ENCODE measurements at regions not wholly inside any gene's neighbourhood (a gene's known extent, or its start where the extent isn't known, plus 50 kb on each side); places are given as distances from the start of the nearest gene placed in this dataset.
A peak's percentile ranks its signal among the peaks of the same experiment; 100 is the strongest.

DNA sequence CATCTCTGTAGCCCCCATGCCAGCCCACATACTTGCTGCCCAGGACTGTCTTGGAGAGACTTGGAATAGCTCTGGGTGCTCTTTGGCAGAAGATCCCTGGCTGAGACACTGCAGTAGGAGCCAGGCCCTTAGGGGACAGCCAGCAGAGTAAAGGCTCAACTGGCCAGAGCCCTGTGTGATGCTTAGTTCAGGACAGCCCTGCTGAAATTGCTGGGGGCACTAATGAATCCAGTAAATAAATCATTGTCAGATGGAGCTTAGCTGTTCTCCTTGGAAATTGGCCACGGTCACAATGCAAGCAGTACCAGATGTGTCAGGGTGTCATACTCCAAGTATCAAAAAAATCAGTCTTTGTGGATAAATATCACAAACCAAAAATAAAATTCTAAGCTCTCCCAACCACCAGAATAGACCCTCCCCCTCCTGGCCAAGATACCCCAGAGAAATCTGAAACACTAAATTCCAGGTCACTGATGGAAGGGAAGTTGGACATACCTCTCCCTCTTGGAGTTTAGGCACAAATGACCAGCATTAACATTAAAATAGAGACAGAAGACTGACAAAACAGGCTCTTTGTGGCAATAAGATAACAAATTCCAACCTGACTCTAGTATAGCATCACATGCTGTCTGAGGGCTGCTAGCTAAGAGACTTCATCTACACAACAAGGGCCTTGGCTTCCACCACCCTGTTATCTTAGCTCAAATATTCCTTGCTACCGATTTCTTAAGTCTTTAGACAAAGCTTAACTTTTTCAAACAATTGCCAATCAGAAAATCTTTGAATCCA lies 83.2 kb upstream of the DNAH14 start:
- no peak for DNase-seq (ENCODE audit: low spot score)

DNA sequence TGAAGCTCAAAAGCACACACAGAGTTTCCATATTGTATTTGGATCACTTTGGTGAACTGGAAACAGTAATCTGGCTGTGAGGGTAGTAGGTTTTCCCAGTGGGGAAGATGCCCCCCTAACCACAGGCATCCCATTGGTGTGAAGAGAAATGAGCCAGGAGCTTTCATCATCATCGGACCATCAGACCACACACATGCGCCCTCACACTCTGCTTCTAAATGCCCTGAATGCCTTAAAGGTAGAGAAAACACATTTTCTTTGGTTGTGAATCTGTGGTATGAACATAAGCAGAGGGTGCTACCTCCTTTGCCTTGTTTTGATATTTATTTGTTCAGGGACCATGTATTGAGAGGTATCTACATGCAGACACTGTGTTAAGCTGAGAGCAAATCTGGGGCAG lies 79.0 kb upstream of the DNAH14 start:
- DNase-seq (ENCODE audit: low spot score), result no peak

DNA sequence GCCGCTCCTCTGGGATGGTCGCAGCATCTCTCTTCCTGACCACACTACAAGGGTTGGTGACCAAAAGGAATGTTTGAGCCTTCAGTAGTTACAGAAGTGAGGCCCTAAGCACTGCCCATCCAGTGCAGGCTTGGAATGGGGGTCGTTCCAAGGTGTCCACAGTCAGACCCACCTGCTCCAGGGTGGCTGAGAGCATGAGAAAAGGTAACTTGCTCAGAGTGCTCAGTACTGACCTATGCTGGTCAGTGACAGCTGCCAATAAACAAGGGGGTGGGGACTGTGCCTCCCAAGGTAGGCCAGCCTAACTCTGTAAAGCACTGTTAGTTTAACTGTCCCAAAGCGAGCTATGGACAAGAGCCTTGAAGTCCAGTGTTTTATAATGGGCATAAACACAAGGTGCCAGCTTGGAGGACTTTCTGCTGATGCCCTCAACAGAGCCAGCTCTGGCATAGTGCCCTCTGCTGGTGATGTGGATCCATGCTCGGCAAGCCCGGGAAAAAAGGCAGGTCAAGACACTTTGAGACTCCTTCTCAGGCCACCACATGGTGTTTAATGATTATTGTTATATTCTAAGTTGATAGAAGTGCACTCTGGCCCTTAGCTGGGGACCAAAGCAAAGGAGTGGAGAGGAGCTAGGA lies 78.1 kb upstream of the DNAH14 start:
- DNase-seq (ENCODE audit: low spot score), result peak; percentile 10

DNA sequence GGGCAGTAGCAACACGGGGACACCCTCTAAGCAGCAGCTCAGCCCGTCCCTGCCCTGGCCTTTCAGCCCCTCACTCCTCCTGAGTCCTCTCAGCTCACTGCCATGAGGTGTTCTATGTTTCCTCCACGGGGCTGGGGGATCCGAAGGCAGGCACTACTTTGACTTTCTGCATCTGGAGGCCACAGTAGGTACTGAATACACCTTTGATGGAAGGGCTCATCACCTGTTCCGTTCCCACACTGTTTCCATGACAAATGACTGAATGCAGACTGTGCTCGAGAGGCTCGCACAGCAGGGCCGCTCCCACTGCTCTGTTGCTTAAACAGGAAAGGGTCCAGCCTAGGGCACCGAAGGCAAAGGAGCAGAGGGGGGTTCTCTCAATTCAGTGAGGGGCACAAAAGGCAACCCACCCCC lies 77.6 kb upstream of the DNAH14 start:
- DNase-seq (ENCODE audit: low spot score), result no peak

DNA sequence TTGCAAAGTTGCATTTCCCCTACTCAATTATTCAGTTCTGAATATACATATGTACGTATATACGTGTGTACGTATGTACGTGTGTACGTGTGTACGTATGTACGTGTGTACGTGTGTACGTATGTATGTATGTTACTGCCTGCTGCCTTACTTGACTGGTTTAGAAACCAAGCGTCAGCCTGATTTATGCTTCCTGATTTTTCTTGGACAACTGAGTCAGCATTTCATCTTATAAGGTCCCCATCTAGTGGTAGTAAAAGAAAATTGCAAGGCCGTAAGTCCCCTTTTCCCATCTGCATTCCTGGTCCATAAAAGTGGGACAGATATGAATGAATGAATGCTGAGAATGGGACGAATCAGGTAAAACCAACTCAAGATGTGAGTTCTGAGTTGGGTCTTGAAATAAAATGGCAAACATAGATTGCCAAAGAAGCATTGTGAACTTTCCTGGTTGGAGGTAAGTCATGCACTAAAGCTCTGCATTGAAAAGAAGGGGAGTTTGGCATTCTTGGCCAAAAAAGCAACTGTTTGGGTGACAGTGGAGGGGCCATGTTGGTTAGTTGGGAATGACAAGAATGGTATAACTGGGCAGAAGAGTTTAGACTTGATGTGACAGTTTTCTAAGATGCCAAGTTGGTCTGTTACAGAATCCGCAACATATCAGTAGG lies 76.4 kb upstream of the DNAH14 start:
- DNase-seq (ENCODE audit: low spot score), result peak; percentile 32

DNA sequence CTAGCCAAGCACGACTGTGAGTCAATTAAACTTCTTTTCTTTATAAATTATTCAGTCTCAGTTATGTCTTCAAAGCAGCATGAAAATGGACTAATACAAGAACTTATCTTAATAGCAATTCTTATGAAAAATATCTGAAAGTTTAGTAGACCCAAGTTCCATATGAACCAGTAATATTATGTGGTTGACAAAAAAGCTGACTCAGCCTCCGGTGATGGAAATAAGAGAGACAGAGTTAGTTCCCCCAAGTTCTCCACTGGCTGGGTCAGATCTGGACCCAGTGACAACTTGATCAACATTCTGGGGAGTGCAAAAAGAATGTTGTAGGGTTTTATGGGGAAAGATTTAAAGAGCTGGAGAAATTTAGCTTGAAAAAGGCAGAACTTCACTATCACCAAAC lies 72.5 kb upstream of the DNAH14 start:
- no peak for DNase-seq (ENCODE audit: low spot score)

DNA sequence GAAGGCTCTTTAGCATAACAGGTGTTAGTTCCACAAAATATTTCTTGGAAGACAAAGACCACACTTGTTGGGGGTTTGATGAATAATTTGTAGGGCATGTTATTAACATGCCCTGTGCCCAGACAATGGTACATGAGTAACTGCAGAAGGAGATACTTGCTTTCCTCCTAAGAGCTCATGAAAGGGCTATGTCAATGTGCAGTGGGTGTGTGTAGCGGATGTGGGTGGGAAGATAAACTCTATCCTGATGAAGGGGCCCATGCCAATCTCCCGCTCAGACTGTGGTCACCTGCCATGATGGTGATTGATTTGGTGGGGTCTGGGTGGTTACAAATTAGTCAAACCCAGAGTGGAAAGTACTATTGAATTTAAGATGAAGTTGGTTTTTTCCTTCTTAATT lies 69.8 kb upstream of the DNAH14 start:
- no peak for DNase-seq (ENCODE audit: low spot score)

DNA sequence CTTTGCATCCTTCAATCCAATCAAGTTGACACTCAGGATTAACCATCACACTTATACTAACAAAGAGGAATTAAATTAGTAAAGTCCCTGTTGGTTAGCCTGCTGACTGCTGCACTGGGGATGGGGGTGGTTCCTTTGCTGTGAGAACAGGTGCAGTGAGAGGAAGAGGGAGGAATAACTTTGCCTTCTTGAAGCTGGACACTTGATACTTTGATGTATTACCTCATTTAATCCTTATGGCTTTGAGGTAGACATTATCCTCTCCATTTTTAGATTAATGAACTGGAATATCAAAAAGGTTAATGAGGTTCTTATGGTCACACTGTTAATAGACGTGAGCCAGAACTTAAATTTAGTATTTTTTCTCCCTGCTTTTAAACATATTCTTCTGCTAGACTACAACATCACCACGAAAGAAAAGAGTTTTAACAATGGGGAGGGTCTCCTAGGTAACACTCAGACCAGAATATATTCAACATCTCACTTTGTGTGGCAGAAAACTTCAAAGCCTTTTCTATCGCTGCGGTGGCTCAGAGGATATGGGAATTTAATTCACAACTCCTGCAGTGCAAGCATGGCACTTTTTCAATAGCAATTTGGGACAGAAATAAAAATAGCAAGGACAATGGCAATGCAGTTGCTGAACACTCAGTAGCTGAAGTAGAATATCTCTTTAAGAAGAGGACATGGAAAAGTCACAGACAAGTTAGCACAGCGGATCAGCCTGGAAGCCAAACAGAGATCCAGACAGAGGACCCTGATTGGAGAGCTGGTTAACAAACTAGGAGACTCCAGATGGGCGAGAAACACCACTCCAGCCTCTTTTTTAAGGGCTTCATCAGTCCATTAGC lies 68.8 kb upstream of the DNAH14 start:
- no peak for DNase-seq (ENCODE audit: low spot score)

DNA sequence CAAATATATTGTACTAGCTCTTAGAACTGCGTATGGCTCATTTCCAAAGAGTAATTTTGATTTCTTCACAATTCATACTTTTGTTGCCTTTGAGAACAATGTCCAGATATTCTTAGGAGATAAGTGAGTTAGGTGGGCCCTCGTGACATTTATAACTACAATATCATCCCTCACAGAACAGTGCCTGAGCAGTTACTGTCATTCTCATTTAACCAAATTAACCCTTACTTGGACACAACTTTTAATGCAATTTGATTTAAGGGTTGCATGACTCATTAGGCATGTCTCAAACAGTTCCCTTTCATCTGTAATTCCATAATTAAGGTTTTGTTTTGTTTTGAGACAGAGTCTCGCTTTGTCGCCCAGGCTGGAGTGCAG lies 68.1 kb upstream of the DNAH14 start:
- no peak for DNase-seq (ENCODE audit: low spot score)

DNA sequence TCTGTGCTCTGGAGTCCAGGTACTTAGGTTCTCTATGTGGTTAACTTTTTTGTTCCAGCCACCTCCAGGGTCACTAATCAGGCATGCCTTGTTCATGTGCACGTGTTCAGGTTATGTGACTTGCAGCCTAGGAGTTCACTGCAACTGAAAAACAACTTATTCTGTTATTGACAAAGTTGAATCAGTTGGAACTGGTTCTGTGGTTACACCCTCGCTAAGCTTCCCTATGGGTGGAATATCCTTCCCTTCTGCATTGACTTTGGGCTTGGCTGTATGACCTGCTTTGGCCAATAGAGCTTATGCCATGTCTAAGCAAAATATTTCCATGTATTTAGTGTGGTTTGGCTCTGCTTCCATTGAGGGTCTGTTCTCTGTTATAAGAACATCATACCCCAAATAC lies 66.0 kb upstream of the DNAH14 start:
- DNase-seq (ENCODE audit: low spot score), result no peak

DNA sequence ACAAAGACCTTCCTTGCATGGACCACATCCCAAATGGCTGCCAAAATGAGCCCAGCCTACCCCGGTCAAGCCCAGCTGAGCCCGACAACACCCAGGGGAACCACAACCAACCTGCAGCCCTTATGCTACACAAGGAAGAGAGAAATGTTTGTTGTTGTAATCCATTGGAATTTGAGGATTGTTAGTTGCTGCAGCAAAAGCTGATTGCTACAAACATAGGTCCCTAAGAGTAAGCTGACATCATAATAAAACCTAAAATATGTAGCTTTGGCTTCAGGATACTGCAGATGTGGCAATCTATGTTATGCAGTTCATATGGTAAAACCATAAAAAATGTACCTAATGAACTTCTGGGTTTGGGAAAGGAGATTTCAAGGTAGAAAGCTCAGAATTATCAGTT lies 65.5 kb upstream of the DNAH14 start:
- no peak for DNase-seq (ENCODE audit: low spot score)

DNA sequence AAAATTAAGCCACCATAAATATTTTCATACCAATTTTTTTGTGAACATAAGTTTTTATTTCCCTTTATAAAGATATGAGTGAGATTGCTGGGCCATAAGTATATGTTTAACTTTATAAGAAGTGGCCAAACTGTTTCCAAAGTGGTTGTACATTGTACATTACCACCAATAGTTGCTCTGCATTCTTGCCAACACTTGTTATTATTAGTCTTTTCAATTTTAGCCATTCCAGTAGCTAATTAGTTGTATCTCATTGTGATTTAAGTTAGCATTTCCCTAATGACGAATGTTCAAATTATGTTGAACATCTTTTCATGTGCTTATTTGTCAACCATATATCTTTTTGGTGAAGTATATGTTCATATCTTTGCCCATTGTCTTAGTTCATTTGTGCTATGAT lies 64.0 kb upstream of the DNAH14 start:
- DNase-seq (ENCODE audit: low spot score), result no peak

DNA sequence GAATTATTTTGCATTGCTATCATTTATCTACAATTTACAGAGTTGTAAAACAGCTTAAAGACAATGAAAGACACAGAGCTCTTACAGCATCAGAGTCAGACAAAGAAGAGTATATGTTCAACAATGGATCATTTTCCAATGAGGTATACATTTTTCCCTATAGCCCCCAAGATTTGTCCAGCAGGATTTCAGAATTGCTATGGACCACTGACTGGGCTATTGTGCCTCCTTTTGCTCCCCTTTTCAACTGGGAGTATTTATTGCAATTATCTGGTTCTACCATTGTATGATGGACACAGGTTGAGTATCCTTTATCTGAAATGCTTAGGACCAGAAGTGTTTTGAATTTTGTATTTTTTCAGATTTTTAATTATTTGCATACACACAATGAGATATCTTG lies 62.5 kb upstream of the DNAH14 start:
- no peak for DNase-seq (ENCODE audit: low spot score)

DNA sequence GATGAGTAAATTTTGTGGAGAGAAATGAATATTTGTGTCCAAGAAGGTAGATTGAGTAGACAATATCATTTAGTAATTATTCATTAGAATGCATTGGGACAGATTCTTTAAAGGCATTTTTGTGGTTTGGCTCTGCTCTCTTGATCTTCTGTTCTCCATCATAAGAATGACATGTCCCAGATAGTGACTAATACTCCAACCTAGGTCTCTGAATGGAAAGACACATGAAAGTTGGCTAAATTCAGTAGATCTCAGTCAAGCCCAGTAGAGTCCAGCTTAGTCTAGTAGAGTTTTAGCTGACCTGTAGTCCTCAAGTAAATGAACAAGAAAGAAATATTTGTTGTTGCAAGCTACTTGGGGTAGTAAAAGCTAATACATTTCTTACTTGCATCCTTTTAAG lies 61.8 kb upstream of the DNAH14 start:
- DNase-seq (ENCODE audit: low spot score), result no peak

DNA sequence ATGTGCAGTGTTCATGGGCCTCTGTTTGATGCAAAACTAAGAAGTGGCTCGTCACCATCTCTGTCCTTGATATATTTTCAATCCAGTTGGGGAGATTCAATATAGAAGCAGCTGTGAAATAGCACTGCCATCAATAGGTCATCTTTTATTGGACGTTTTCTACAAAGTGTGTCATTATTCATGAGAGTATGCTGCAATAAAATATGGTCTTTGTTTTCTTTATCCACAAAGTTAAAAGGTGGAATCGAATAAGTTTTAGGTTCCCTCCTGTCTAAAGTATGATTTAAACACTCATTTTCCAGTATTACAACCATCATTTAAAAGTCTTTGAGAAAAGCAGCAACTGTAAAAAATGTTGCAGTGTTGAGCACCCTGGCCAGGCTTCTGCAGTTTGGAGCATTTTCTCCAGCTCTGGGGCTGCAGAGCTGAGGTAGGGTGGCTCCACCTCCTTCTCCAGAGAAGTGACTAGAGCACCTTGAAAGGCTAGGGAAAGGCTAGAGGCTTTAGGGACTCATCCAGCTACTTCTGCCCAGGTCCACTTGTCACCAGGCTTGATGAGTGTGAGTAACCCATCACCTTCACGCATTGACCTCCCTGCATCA lies 56.5 kb upstream of the DNAH14 start:
- no peak for DNase-seq (ENCODE audit: low spot score)

DNA sequence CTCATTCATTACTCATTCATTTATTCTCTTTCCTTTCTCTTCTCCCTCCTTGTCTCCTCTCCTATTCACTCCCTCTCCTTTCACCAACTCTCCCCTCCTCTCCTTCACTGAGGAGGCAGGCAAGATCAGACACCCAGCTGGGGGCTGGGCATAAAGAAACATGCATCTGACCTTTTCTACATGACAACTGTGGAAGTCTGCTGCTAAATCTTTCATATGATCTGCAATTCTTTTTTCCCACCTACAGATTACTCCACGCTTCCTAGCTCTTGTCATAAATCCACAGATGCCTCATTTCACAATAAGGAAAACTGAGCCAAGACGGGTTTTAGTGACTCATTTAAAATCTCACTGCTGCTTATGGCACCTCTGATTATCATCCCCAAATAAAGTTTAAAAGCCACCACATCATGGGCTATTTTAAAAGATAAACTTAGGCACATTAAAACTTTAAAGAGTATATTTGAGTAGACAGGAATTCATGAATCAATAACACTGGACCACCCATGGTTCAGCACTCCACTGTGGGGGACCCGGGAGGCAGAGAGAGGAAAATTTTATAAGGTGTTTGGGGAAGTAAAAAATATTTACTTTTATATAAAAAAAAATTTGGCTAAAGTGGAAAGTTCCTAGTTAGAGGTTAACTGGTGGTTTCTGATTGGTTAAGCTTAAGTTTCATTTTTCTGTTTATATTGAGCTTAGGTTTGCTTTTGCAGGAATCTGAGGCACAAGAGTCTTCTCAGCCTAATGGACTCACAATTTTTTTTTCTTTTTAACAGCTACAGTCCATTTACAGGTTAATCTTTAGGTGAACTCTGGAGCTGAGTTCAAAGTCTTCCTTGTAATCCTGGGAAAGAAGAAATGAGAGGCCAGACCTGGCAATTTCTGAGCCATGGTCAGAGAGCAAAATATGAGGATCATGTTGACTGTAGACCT lies 55.8 kb upstream of the DNAH14 start:
- DNase-seq (ENCODE audit: low spot score), result no peak

DNA sequence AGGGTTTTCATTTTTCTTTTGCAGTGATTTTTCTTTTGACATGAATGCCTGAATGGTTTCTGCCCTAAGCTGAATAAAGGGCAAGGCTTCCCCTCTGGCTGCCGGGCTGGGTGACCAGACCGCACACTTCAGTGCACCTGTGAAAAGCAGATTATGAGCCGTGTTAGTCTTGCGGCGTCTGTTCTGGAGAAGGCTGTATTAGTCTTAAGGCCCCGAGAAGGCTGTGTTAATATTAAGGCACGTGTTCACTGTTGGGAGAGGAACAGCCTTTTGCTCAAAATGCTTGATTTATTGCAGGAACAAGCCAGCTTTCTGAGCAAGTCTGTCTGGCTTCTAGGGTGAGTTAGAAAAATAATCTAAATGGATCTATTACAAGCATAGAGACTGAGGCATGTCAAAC lies 54.7 kb upstream of the DNAH14 start:
- DNase-seq (ENCODE audit: low spot score), result no peak

DNA sequence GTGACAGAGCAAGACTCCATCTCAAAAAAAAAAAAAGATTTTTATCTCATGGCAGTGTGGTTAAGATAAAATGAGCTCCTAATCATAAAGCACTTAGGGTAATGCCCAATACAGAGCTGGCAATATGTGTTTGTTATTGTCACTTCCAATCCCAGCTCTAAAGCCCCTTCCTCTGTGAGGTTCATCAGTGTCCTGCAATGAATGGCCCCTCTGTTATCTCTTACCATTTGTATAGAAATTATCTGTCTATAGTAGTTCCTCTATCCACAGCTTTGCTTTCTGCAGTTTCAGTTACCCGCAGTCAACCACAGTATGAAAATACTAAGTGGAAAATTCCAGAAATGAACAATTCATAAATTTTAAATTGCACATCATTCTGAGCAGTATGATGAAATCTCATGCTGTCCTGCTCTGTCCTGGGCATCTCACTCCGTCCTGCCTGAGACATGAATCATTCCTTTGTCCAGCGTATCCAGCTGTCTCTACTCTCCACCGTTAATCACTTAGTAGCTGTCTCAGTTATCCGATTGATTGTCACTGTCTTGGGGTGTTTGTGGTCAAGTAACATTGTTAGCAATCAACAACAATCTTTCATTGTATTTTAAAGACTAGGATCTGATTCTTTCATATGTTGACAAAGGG lies 50.2 kb upstream of the DNAH14 start:
- DNase-seq (ENCODE audit: low spot score), result no peak
